ENCODE measurements at regions not wholly inside any gene's neighbourhood (a gene's known extent, or its start where the extent isn't known, plus 50 kb on each side); places are given as distances from the start of the nearest gene placed in this dataset.

- H3K4me3 ChIP-seq (ENCODE audit: low read length), result no peak overlapping the region
- Mint-ChIP-seq H3K4me3 (no peak overlapping the region), H3K9me3 (no peaks in the 10 kb centered on the region), H3K27me3 (ENCODE audit: insufficient read depth) (no peaks in the 10 kb centered on the region), H3K36me3 (ENCODE audit: low read depth) (no peaks in the 10 kb centered on the region), H3K4me1 (peaks cover 40% of the 10 kb centered on the region), H3K27ac (peak overlapping the region; percentile 65)
- no peak overlapping the region for H3K27ac ChIP-seq (ENCODE audit: low read depth, low read length)
- DNase-seq, result no peak
- no peaks in the 10 kb centered on the region for H3K9me3 ChIP-seq (ENCODE audit: control insufficient read depth, low read length)
- TF ChIP-seq CTCF (conservative IDR thresholded peaks at IDR 0.05), result no peak
- H3K4me1 ChIP-seq (ENCODE audit: control insufficient read depth, insufficient read depth, low read length), result no peaks in the 10 kb centered on the region
- WGBS, 2 experiments (ENCODE audit: insufficient coverage in 1 of 2, insufficient read length in 1 of 2), result 93% methylated on average over 3 of the region's 3 CpGs; no CpG with 5 or more reads in 1 of the 2 experiments
- no peaks in the 10 kb centered on the region for H3K36me3 ChIP-seq (ENCODE audit: control insufficient read depth, insufficient read depth, low read length)
- H3K27me3 ChIP-seq (ENCODE audit: control insufficient read depth, insufficient read depth, low read length, poor library complexity, severe bottlenecking), result no peaks in the 10 kb centered on the region
- H3K9ac ChIP-seq (ENCODE audit: extremely low read depth, low read length, poor library complexity, severe bottlenecking), result no peak overlapping the region
Measured at GRCh38 chr11:80778941-80779340, 1338.1 kb upstream of the TENM4 start.

- Mint-ChIP-seq H3K4me1 (peaks cover 38% of the 10 kb centered on the region), H3K27ac (peak overlapping the region; percentile 65), H3K4me3 (no peak overlapping the region), H3K9me3 (no peaks in the 10 kb centered on the region), H3K36me3 (ENCODE audit: low read depth) (no peaks in the 10 kb centered on the region), H3K27me3 (ENCODE audit: insufficient read depth) (no peaks in the 10 kb centered on the region)
- WGBS, 2 experiments (ENCODE audit: insufficient coverage in 1 of 2, insufficient read length in 1 of 2), result 86 to 92% methylated on average over 2 to 3 of the region's 3 CpGs
- no peak overlapping the region for H3K4me3 ChIP-seq (ENCODE audit: low read length)
- H3K36me3 ChIP-seq (ENCODE audit: control insufficient read depth, insufficient read depth, low read length), result no peaks in the 10 kb centered on the region
- no peaks in the 10 kb centered on the region for H3K27me3 ChIP-seq (ENCODE audit: control insufficient read depth, insufficient read depth, low read length, poor library complexity, severe bottlenecking)
- no peak for TF ChIP-seq CTCF (conservative IDR thresholded peaks at IDR 0.05)
- H3K4me1 ChIP-seq (ENCODE audit: control insufficient read depth, insufficient read depth, low read length), result no peaks in the 10 kb centered on the region
- H3K27ac ChIP-seq (ENCODE audit: low read depth, low read length), result no peak overlapping the region
- DNase-seq, result no peak
- H3K9ac ChIP-seq (ENCODE audit: extremely low read depth, low read length, poor library complexity, severe bottlenecking), result no peak overlapping the region
- H3K9me3 ChIP-seq (ENCODE audit: control insufficient read depth, low read length), result no peaks in the 10 kb centered on the region
Measured at GRCh38 chr11:80778432-80778831, 1337.6 kb upstream of the TENM4 start.

- H3K4me1 ChIP-seq (ENCODE audit: control insufficient read depth, insufficient read depth, low read length), result no peaks in the 10 kb centered on the region
- H3K27ac Mint-ChIP-seq, result no peak overlapping the region
- no peaks in the 10 kb centered on the region for H3K36me3 ChIP-seq (ENCODE audit: control insufficient read depth, insufficient read depth, low read length)
- H3K4me3 Mint-ChIP-seq, result no peak overlapping the region
- no peaks in the 10 kb centered on the region for H3K27me3 Mint-ChIP-seq (ENCODE audit: insufficient read depth)
- no peaks in the 10 kb centered on the region for H3K9me3 Mint-ChIP-seq
- no peaks in the 10 kb centered on the region for H3K9me3 ChIP-seq (ENCODE audit: control insufficient read depth, low read length)
- no peak overlapping the region for H3K9ac ChIP-seq (ENCODE audit: extremely low read depth, low read length, poor library complexity, severe bottlenecking)
- TF ChIP-seq CTCF (conservative IDR thresholded peaks at IDR 0.05), result no peak
- no peak overlapping the region for H3K27ac ChIP-seq (ENCODE audit: low read depth, low read length)
- 60 to 93% methylated on average over 1 to 3 of the region's 3 CpGs for WGBS, 2 experiments (ENCODE audit: insufficient coverage in 1 of 2, insufficient read length in 1 of 2)
- no peaks in the 10 kb centered on the region for H3K36me3 Mint-ChIP-seq (ENCODE audit: low read depth)
- no peaks in the 10 kb centered on the region for H3K27me3 ChIP-seq (ENCODE audit: control insufficient read depth, insufficient read depth, low read length, poor library complexity, severe bottlenecking)
- no peak overlapping the region for H3K4me3 ChIP-seq (ENCODE audit: low read length)
- peaks cover 13% of the 10 kb centered on the region for H3K4me1 Mint-ChIP-seq
- no peak for DNase-seq
Measured at GRCh38 chr11:80773919-80774318, 1333.1 kb upstream of the TENM4 start.

Measured in endodermal cell (in vitro differentiated cells).